HepG2 (cell line): ENCODE measurements at regions not wholly inside any gene's neighbourhood (a gene's known extent, or its start where the extent isn't known, plus 50 kb on each side); places are given as distances from the start of the nearest gene placed in this dataset.

Experiments
- ATAC-seq: fragments of 200-7000 bp; cut with Tn5 transposase; 3 replicates; pipeline ENCODE4 v1.9.1; 2020; ENCODE audit warnings: mild to moderate bottlenecking, moderate library complexity
- BruUV-seq: library from RNA; stranded (reverse); fragments of 400-500 nt; replicated peaks from 2 replicates; lab custom pipeline; 2021; lab: Mats Ljungman, UMichigan
- CTCF ChIA-PET: fragments of 300-600 bp; formaldehyde crosslinking; extraction: SDS; loops from one replicate; lab custom pipeline; 2021; ENCODE audit warnings: low total read pairs, inconsistent platforms, low intra/inter-chr PET ratio; lab: Yijun Ruan, JAX
- POLR2A ChIA-PET: fragments of 350-600 bp; sonication (Branson Sonifier 250); formaldehyde crosslinking; loops from one replicate; lab custom pipeline; 2020; ENCODE audit warnings: antibody characterized with exemption, inconsistent platforms; lab: Yijun Ruan, JAX
- DNase-seq: peaks from one replicate; pipeline ENCODE4 v3.0.0-alpha.2; 2015; ENCODE audit warnings: low spot score
- FAIRE-seq: peaks from 3 replicates; lab custom pipeline; 2011; peaks lifted over from hg19 to GRCh38; lab: Jason Lieb, UNC
- H2AFZ ChIP-seq: one replicate; pipeline ENCODE4 v1.6.1; 2011; ENCODE audit warnings: low read length, inconsistent platforms
- H3K27ac ChIP-seq: fragments of 300-600 bp; 3 replicates; pipeline ENCODE4 v1.8.0; 2011; ENCODE audit warnings: mixed run types, mild to moderate bottlenecking, mixed read lengths, low read length, inconsistent platforms; ENCODE audit not compliant: insufficient read depth; ENCODE audit errors: extremely low read length
- H3K27me3 ChIP-seq, 2 experiments: fragments of 200-600 bp in 1 of 2; 2 replicates in 1 of 2; 3 replicates in 1 of 2; pipeline versions ENCODE4 v1.6.0 to v1.8.0; 2011; ENCODE audit warnings: low read length in 2 of 2, mild to moderate bottlenecking in 2 of 2, moderate library complexity in 2 of 2, inconsistent platforms in 1 of 2; ENCODE audit not compliant: insufficient read depth in 2 of 2, control insufficient read depth in 1 of 2
- H3K36me3 ChIP-seq, 2 experiments: fragments of 200-600 bp in 1 of 2; replicated peaks in 1 of 2; 2 replicates in 1 of 2; 3 replicates in 1 of 2; pipeline versions ENCODE4 v1.5.1 to v1.8.0; 2011; ENCODE audit warnings: low read length in 2 of 2, inconsistent platforms in 1 of 2; ENCODE audit not compliant: insufficient read depth in 2 of 2, control insufficient read depth in 1 of 2
- H3K4me1 ChIP-seq: 2 replicates; pipeline ENCODE4 v1.5.1; 2012; ENCODE audit warnings: low read length, inconsistent platforms; ENCODE audit not compliant: insufficient read depth
- H3K4me2 ChIP-seq: 2 replicates; pipeline ENCODE4 v1.6.0; 2011; ENCODE audit warnings: low read depth, low read length, inconsistent platforms
- H3K4me3 ChIP-seq, 3 experiments: fragments of 200-600 bp in 1 of 3; sonication (generic), shearing (Covaris generic) in 1 of 3; replicated peaks in 1 of 3; 2 replicates each; pipeline ENCODE4 v1.5.1; 2011 to 2016; ENCODE audit warnings: low read length in 3 of 3, inconsistent platforms in 2 of 3, low read depth in 2 of 3, mild to moderate bottlenecking in 2 of 3, control low read depth in 1 of 3, mixed read lengths in 1 of 3; ENCODE audit not compliant: insufficient read depth in 1 of 3
- H3K79me2 ChIP-seq: one replicate; pipeline ENCODE4 v1.6.1; 2011; ENCODE audit warnings: low read length, inconsistent platforms; ENCODE audit not compliant: insufficient read depth
- H3K9ac ChIP-seq: 2 replicates; pipeline ENCODE4 v1.6.0; 2011; ENCODE audit warnings: mild to moderate bottlenecking, low read depth, low read length, inconsistent platforms; ENCODE audit not compliant: insufficient read depth
- H3K9me3 ChIP-seq: 2 replicates; pipeline ENCODE4 v1.5.1; 2012; ENCODE audit warnings: mild to moderate bottlenecking, low read length
- H4K20me1 ChIP-seq: 2 replicates; pipeline ENCODE4 v1.6.0; 2011; ENCODE audit warnings: inconsistent platforms, mild to moderate bottlenecking, low read length, moderate library complexity; ENCODE audit not compliant: insufficient read depth
- KDM5B ChIP-seq: sonication (generic); formaldehyde crosslinking; IDR thresholded peaks from 2 replicates; pipeline ENCODE4 v1.4.0; 2020; ENCODE audit warnings: missing genetic modification reagents, mild to moderate bottlenecking, borderline replicate concordance
- LCORL ChIP-seq, 2 experiments: fragments of 450-650 bp in 1 of 2; sonication (generic) in 1 of 2; formaldehyde crosslinking in 1 of 2; IDR thresholded peaks; 2 replicates each; pipeline versions ENCODE4 v1.5.0 to v1.6.1; 2017 to 2020; ENCODE audit warnings: antibody characterized with exemption in 1 of 2, missing genetic modification reagents in 1 of 2
- WGBS: methylation state at CpG from one replicate; pipeline ENCODE4 v1.1.6; 2017; ENCODE audit warnings: low lambda C conversion rate; 5-methylcytosine and 5-hydroxymethylcytosine counted together
- in situ Hi-C: cut with HindIII; loops from 2 replicates; pipeline ENCODE4 v1.10.0; 2017; ENCODE audit warnings: low pct_unique_long_range_greater_than_20kb; ENCODE audit not compliant: extremely low pct_ligation_motif_present
- intact Hi-C: fragments of 100-400 bp; cut with micrococcal nuclease; formaldehyde crosslinking; loops from one replicate; pipeline ENCODE4 v1.10.0; 2022; ENCODE audit not compliant: unreplicated experiment
- TF ChIP-seq, protein P1 (sequence below): sonication (generic); formaldehyde crosslinking; IDR thresholded peaks from 2 replicates; pipeline ENCODE4 v1.5.1; 2020; ENCODE audit warnings: missing genetic modification reagents, mild to moderate bottlenecking, borderline replicate concordance
- TF ChIP-seq, protein P2 (sequence below): sonication (generic); formaldehyde crosslinking; IDR thresholded peaks from 2 replicates; pipeline ENCODE4 v1.4.0; 2020; ENCODE audit warnings: missing genetic modification reagents

DNA sequence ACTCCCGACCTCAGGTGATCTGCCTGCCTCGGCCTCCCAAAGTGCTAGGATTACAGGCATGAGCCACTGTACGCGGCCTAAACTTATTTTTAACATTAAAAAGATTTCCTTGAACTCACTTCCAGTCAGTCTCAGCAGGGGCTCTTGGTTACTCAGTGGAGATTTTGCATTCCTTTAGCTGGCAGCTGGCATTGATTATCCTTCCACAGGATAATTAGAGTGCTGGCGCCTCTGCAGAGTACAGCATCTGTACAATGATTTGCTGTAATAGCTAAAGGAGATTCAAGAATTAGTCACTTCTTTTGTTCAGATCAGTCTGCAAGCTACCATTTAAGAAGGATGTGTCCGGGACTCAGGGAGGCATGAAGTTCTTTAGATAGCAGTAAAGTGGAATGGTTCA is 125.0 kb upstream of the NPY start (continued):
- TF ChIP-seq, protein P1, sequence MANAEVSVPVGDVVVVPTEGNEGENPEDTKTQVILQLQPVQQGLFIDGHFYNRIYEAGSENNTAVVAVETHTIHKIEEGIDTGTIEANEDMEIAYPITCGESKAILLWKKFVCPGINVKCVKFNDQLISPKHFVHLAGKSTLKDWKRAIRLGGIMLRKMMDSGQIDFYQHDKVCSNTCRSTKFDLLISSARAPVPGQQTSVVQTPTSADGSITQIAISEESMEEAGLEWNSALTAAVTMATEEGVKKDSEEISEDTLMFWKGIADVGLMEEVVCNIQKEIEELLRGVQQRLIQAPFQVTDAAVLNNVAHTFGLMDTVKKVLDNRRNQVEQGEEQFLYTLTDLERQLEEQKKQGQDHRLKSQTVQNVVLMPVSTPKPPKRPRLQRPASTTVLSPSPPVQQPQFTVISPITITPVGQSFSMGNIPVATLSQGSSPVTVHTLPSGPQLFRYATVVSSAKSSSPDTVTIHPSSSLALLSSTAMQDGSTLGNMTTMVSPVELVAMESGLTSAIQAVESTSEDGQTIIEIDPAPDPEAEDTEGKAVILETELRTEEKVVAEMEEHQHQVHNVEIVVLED, result no peak
- TF ChIP-seq LCORL (IDR thresholded peaks at IDR 0.05) (no peak), LCORL (CRISPR knock-in tag; IDR thresholded peaks at IDR 0.05) (no peak), KDM5B (no peak)

DNA sequence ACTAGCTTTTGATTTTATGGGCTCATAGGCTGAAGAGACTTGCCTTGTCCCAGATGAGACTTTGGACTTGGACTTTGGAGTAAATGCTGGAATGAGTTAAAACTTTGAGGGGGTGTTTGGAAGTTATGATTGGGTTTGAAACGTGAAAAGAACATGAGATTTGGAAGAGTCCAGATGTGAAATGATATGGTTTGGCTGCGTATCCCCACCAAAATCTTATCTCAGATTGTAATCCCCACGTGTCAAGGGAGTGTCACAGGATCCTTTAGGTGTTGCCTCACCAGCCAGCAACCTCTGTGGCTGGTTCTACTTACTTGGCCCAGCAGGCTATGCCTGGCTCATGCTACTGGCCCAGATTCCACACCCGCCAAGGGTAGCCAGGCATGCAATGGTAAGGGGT is 119.6 kb upstream of the NPY start:
- BruUV-seq, result no TSS peak
- Histone ChIP-seq H3K9me3 (no peaks in the 10 kb centered on the region), H3K4me1 (no peaks in the 10 kb centered on the region), H3K27me3 (no peaks in the 10 kb centered on the region), H3K79me2 (no peaks in the 10 kb centered on the region), H3K4me2 (no peak overlapping the region), H3K9ac (no peak overlapping the region), H3K27ac (no peak overlapping the region), H3K4me3 (no peak overlapping the region), H2AFZ (no peak overlapping the region), H3K36me3 (no peaks in the 10 kb centered on the region), H4K20me1 (no peaks in the 10 kb centered on the region)
- in situ Hi-C loops (no loop called here), intact Hi-C loops (no loop called here)
- TF ChIP-seq, protein P2, sequence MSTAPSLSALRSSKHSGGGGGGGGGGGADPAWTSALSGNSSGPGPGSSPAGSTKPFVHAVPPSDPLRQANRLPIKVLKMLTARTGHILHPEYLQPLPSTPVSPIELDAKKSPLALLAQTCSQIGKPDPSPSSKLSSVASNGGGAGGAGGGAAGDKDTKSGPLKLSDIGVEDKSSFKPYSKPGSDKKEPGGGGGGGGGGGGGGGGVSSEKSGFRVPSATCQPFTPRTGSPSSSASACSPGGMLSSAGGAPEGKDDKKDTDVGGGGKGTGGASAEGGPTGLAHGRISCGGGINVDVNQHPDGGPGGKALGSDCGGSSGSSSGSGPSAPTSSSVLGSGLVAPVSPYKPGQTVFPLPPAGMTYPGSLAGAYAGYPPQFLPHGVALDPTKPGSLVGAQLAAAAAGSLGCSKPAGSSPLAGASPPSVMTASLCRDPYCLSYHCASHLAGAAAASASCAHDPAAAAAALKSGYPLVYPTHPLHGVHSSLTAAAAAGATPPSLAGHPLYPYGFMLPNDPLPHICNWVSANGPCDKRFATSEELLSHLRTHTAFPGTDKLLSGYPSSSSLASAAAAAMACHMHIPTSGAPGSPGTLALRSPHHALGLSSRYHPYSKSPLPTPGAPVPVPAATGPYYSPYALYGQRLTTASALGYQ, result no peak
- no peak for DNase-seq
- no peak for ATAC-seq
- WGBS, result 8% methylated on average over 3 of the region's 4 CpGs
- POLR2A ChIA-PET, result no interaction called here
- CTCF ChIA-PET, result no interaction called here
- FAIRE-seq, result no peak
